Stimulated activated CD4-positive, alpha-beta T cell treated with anti-CD3 and anti-CD28 coated beads, Interleukin-4, amount 100 ng/mL, for 24 hours (primary cell): ENCODE measurements at regions not wholly inside any gene's neighbourhood (a gene's known extent, or its start where the extent isn't known, plus 50 kb on each side); places are given as distances from the start of the nearest gene placed in this dataset.

Experiments
- DNase-seq: peaks from one replicate; pipeline ENCODE4 v3.0.0-alpha.2; 2020

DNA sequence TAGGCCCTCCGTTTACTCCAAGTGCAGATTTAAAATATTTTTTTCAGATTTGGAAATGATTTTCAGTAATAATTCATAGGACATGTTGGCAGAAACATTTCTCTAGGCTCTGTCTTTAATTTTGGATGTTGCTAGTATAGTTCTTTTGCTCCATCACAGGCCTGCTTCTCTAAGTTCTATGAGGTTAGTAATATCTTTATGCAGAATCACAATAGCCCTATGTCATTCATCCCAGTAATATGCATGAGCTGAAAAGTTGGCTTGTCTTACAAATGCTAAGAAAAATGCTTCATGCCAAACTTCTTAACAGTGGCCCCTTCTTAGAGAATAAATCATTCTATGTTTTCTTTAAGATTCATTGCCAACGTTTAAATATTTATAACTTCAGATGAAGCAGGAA, 148.3 kb upstream of the TLL1 start:
- DNase-seq: no peak

DNA sequence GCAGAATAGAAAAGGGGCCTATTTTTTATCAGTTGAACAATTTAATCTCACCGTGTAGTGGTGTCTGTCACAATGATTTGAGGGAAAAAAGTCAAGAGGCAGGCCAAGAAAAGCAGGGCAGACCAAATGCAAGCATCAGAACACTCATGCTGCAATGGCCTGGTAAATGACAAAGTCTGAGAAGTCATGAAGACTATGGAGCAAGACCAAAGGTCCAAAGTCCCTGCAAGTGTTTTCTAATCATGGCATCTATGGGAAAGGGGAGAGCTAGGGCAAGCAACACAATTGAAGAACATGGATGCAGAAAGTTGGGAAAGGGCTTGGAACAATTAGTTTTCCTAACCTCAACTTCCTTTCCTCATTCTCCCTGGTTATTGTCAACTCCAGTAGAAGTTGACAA, 147.7 kb upstream of the TLL1 start:
- DNase-seq: no peak

DNA sequence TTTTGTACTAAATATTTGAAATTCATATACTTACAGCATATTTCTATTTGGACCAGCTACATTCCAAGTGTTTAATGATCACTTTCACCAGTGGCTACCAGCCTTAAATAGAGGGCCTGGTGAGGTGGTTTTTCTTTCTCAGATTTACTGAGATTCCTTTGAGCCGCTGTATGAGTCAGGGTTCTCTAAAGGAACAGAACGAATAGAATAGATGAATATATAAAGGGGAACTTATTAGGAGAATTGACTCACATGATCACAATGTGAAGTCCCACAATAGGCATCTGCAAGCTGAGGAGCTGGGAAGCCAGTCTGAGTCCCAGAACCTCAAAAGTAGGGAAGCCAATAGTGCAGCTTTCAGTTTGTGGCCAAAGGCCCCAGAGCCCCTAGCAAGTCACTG, 146.2 kb upstream of the TLL1 start:
- no peak for DNase-seq

DNA sequence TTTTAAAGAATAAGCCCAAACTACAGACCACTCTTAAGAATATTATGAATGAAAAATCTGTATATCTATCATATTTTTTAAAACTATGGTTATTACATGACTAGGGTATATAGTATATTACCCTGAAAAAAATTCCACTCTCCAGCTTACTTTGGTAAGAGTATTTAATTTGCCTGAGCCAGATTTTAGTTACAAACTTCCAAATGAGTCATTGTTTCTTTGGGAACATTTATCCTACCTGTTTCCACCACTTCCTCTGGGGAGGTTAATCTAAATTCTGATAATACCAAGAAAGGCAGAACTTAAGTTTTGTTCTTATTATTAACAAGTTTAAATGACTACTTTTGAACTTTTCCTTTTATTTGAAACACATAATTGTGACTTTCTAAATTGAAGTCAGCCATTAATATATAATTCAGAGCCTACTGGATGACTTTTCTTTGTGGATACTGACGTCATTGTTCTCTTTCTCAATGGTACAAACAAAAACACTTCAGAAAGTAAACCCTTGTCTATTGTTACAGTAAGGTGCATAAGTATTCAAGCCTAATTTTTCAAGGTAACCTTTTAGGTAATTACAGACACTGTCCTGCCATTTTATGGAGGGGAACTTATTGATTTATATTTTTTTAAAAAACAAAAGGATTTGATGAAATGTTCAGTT, 135.6 kb upstream of the TLL1 start:
- DNase-seq: no peak

DNA sequence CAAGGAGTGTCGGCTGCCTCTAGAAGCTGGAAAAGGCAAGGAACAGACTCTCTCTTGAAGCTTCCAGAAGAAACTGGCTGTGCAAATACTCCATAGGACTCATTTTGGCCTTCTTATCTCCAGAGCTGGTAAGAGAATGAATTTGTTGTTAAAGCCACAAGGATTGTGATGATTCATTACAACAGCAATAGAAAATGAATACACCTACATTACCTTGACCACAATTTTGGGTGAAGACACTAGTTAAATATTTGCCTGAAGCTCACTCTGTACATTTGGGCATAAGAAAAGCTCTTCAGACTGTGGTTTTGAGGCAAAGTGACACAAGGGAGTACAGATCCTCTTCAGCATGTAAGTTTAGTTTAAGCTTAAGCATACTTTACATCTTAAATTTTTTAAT, 134.5 kb upstream of the TLL1 start:
- DNase-seq: no peak

DNA sequence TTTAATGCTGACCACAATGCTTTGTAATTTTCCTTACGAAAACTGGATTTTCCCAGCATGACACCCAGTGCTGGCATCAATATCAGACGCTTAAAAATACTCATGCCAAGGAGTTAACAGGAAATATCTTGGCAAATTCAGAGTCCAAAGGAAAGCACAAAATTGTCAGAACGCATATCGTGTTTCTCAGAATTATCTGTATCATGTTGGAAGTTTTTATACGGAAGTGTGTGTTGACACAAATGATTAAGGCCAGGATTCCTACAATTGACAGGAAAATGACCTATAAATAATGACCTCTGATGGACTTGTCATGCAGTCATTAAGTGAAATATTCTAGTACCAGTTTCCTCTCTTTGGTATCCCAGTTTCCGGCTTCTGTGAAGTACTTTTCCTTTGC, 132.1 kb upstream of the TLL1 start:
- DNase-seq: no peak

DNA sequence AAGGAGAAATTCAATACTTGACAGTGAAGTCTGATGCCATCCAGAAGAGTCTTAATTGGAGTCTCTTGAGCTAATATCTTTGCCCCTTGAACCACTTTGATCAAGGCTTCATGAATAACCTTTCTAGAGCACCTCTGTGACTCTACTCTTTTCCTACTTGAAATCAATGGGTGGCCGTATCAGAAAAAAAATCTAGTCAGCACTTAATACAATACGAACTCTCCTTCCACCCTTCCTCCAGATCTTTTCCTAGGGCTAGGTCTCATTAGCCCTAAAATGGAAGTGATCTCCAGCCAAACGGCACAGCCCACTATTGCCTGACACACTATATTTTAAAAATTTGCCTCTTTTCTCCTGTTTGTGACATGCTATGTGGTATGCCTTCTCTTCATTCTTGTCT, 129.6 kb upstream of the TLL1 start:
- DNase-seq: no peak

DNA sequence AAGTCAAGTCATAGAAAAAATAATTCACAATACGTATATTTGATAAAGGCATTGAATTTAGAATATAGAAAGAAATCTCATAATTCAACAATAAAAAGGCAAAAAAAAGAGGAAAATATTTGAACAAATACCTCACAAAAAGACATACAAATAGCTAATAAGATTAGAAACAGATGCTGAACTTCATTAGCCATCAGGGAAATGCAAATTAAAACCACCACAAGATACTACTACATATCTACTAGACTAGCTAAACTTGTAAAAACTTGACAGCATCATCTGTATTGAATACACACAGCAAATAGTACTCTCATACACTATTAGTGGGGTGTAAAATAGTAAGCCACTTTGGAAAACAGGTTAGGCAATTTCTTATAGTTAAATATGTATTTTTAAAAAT, 128.7 kb upstream of the TLL1 start:
- DNase-seq: no peak

DNA sequence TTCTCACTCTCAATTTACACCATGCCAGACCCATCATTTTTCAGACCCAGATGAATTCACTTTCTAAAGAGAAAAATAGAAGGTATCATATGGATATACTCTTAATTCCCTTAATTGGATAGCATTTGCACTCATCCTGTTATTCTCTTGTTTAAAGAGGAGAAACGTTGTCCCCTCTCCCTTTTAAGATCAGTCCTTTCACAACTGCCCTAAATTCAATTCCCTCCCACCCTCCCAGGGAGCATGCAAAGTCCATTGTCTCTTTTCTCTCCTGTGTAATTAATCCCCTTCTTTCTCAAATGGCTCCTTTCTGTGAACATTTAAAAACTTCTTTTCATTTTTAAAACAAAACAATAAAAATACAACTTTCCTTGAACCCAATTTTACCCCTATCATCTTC, 124.7 kb upstream of the TLL1 start:
- DNase-seq: no peak

DNA sequence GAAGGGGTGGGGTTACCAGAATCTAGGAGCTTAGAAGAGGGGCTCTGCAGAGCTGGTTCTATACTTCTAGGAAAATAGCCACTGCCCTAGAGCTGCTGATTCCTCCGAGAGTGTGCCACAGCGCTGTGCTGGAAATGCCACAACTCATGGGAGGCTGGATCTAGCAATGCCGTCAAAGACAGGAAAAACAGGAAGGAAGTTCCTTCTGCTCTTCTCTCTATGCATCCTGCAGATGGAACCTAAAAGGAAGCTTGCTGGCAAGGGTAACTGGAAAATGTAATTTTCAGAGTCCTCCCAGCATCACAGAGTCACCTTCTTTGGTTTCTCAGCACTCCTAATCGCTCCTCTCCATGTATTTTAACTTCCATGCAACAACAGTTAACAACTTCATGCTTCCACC, 121.2 kb upstream of the TLL1 start:
- DNase-seq: no peak

DNA sequence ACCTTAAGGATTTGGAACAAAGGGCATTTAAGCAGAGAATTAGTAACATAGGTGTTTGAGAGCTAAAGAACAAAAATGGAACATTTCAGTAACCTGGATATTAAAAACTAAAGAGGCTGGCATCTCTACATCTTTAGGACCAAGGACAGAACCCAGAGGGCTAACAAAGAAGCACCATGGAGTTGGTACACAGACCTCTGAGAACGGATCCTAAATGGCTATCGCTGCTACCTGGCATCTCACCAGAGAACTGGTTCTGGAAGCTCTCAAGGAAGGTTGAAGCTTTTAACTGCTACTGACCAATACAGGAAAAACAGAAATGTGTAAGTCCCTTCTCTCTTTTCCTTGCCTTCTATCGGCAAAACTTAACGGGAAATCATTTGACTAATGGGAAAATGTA, 118.4 kb upstream of the TLL1 start:
- DNase-seq: no peak

DNA sequence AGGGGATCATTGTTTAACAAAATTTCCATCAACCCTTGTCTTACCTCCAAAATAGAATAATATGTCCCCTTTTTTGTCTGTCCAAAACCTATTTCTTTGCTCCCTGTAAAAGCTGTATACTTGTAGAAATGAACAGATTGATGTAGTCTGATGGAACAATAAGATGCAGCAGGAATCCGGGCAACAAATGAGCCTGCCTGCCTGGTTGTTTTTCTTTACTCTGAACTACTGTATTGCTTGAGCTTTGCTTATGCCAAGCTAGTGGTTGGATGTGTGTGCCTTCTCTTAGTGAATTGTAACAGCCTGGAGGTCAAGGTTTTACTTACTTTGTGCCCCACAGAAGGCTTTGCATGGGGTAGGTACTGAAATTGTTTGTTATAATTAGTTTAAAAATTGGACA, 116.2 kb upstream of the TLL1 start:
- DNase-seq: no peak

DNA sequence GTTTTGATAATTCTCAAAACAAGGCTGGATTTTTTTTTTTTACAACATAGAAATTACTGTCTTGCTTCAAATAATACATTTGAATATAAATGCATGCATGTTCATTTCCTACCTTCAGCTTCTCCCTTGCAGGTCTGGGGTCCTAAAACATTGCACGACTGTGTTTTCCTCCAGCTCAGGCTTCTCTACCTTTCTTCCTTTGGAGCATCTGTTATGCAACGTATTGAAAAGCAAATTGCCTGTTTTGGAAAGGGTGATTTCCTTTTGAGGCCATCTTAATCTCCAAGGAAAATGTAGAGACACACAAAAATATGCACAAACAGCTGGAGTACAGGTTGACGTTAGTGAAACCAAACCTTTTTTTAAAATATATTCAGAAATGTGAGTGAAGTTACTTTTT, 115.6 kb upstream of the TLL1 start:
- no peak for DNase-seq

DNA sequence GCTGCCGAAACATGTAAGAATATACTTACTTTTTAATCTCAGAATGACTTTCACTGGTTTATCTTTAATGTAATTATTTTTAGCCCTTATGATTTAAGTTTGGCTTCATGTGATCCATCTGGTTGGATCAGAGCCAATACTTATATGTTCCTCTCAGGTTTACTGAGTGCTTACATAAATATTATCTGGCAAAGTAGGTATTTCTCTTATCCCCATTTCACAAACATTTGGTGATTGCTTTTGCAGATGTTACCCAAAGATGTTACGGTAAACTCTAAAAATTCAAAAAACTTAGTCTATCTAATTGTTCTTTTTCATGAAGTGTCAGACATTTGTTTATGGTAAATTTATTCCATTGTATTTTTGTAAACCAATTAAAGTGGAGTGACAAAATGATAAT, 115.0 kb upstream of the TLL1 start:
- DNase-seq: no peak

DNA sequence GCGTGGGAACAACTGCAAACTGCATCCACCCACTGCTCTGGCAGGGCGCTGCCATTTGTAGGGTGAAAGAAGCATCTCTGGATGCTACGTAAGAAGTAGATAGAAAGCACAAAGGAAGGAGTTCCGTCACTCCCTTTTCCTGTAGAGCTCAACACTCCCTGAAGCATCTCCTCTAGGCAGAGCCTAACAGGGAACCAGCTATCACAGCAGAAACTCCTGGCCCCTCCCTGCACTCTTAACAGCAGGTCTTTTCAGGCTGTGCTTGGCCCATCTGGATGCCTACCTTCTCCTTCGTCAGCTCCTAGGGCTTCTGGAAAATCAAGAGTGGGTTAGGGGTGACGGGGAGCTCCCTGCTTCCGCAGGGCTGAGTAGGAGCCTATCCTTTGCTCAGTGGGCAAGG, 112.9 kb upstream of the TLL1 start:
- no peak for DNase-seq

DNA sequence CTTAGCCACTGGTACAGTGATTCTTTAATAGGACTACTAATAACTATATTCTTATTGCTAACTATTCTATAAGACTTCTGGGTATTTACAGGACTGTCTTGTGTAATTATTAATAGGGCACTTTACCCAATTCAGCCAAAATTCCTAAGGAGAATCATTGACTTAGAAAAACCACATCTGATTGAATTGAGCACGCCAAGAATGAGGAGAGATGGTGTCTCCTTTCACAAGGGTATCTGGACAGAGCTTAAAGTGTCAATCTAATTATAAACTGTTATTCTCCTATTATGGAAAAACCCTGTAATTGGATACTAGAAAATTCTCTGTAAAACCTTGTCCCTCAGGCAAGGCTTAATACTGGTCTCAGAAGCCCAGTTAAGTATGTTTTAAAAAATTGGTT, 111.1 kb upstream of the TLL1 start:
- no peak for DNase-seq

DNA sequence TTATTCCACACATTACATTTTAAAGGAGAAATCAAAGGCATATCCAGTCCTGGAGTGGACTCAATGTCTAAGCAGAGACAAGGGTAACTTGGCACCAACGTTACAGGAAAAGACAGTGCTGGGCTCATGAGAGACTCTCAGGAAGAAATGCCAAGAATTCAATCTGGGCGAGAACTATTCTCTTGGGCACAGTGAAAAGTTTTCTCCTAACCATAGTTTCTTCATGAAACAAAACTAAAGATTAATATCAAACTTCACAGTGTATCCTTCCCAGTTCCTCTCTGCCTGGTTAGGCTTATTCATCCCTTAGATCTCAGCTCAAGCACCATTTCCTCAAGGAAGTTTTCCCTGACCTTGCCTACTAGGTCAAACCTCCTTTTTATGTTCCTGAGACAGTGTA, 109.4 kb upstream of the TLL1 start:
- no peak for DNase-seq

DNA sequence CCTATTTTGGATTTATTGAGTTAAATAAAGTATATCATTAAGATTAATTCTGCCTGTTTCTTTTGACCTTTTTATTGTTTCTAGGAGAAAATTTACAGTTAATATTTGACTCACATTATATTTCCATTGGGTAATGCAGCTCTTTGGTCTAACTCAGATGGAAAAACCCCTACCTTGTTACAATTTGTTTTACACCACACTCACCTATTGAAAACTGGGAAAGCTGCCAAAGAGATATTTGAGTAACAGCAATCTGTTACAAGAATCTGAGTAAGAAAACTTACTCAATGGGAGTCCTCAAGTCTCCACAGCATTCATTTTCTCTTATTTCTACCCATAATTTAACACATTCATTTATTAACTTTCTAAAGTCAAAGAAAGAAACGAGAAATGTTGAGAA, 108.0 kb upstream of the TLL1 start:
- DNase-seq: no peak

DNA sequence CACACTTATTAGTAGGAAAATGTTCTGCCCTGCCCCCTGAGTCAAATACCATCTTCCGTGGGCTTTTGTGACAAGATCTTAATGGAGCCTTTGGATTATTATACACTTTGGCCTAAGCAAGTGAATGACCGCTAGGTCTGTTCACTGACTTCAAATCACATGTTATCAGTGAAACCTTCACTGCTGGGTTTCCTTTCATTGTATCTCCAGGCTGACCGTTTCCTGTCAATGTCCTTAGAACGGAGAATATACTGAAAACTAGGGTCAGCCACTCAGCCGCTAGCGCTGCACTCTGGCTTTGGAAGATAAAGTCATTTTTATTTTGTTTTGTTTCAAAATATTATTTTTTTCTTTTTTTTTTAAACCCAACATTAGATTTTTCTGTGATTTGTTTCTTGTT, 107.0 kb upstream of the TLL1 start:
- no peak for DNase-seq

DNA sequence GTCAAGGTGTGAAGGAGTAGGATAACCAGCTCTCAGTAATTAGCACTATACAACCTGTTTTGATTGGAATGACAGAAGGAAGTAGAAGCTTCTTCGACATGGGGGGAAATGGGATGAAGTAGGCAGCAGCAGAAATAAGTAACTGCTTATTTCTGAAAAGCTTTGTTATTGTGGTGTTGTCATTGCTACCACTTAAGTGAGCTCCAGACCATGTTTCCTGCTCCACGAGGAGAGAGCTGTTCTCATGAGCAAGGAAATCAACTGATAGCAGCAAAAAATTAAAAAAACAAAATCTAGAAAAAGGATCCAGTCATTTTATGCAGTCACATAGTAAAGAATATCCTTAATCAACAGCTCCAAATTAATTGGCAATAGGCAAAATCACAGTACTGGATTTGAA, 106.1 kb upstream of the TLL1 start:
- no peak for DNase-seq

DNA sequence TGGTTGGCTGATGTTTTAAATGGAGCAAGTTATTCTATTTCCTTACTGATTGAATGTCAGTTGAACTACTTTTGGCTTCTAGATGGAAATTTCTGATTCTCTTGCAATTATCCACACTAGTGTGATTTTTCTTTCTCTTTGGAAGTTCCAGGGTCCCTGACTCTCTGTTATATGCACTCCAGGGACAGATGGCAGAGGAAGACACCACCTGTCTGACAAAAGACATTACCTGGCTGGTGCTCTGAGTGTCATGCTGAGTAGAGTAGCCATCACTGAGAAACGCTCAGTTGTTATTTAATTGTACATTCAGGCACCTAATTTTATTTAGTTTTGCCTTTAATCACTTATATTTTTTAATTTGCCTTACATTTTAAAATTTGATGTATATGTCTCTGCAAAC, 105.4 kb upstream of the TLL1 start:
- DNase-seq: no peak

DNA sequence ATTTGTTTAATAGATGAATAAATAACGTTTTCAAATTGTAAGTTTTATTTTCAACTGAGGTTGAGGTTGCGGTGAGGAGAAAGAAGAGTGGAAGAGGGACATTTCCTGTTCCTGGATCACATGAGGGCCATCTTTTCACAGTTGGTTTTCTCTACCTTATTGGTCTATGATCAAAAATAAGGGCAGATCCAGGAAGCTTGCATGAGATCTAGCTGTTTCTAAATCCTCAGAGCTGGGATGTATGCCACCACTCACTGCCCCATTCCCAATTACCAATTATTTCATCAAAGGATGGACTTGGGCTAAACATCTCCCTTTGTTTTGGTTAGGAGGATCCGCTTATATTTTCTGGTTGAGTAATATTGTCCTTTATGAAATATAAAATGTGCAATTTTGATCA, 104.8 kb upstream of the TLL1 start:
- no peak for DNase-seq

DNA sequence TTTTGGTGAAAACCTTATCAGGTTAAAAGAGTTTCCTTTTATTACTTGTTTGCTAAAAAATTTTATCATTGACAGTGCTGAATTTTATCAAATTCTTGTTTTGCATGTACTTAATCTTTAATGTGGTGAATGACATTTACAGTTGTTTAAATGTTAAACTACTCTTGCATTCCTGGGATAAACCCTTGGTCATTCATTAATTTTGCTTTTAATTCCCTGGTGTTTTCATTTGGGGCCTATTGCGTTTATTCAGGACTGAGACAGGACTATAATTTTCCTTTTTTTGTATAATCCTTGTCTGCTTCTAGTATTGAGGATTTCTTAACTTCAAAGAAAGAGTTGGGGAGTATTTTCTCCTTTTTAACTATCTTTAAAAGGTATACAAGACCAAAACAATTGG, 98.7 kb upstream of the TLL1 start:
- DNase-seq: no peak

DNA sequence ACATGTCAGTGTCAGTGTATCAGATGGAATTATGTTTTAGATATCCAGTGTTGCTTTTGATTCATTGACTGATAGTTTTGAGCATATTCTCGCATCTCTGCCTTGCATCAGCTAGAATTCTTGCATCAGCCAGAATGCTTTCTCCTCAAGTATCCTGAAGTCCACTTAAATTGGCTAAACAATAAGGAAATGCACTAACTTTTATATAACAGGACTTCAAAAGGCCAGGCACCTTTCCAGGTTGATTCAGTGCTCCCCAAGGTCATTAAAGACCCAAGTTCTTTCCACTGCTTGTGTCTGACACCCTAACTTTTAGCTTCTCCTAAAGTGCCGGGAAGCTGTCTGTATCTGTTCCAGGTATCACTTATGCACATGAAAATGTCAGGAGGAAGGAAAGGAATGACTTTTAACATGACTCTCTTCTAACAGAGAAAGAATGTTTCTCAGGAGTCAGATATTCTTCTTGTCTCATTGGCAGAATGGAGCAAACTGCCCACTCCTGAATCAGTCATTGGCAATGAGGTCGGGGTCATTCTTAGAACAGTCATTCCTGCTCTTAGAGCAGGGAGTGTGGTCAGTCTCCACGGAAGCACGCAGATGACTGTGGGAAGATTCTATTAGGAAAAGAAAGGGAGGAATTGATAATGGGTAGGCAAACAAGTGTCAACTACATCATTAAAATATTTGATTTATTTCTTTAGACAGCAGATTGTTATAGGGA, 92.9 kb upstream of the TLL1 start:
- DNase-seq: no peak

DNA sequence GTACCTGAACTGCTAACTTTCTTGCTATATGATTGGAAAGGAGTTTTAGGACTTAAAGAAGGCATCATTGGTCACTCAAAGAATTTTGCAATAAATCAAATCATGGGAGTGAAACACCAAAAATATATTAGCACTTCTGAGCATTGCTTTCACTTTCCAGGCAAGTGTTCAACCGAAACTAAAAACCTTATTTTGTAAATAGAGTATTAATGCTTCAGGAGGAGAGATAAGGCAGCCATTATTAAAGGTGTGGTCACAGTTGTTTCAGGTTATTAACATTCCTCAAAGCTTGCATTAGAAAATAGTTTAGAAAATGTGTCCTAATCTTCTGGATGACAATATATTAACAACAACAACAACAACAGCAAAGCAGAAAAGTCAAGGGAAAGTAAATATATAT, 92.3 kb upstream of the TLL1 start:
- no peak for DNase-seq
